Type B pancreatic cell (in vitro differentiated cells): ENCODE measurements at regions not wholly inside any gene's neighbourhood (a gene's known extent, or its start where the extent isn't known, plus 50 kb on each side); places are given as distances from the start of the nearest gene placed in this dataset.

Experiments
- DNase-seq: peaks from one replicate; pipeline ENCODE4 v3.0.0; 2021; ENCODE audit warnings: mixed read lengths; ENCODE audit not compliant: unreplicated experiment; ENCODE audit errors: extremely low spot score
- H3K27ac Mint-ChIP-seq: 2 replicates; pipeline ENCODE4 v1.8.0; 2021; ENCODE audit warnings: mild to moderate bottlenecking, mixed read lengths
- H3K27me3 Mint-ChIP-seq: 2 replicates; pipeline ENCODE4 v1.8.0; 2021; ENCODE audit warnings: mixed read lengths
- H3K36me3 Mint-ChIP-seq: 2 replicates; pipeline ENCODE4 v1.8.0; 2021; ENCODE audit warnings: mixed read lengths
- H3K4me1 Mint-ChIP-seq: one replicate; pipeline ENCODE4 v1.8.0; 2021; ENCODE audit warnings: mixed read lengths; ENCODE audit not compliant: unreplicated experiment
- H3K4me3 Mint-ChIP-seq: 2 replicates; pipeline ENCODE4 v1.8.0; 2021; ENCODE audit warnings: mild to moderate bottlenecking, mixed read lengths
- H3K9me3 Mint-ChIP-seq: 2 replicates; pipeline ENCODE4 v1.8.0; 2021; ENCODE audit warnings: mixed read lengths
- CTCF ChIP-seq: fragments of 200-600 bp; sonication (generic); conservative IDR thresholded peaks from 2 replicates; pipeline ENCODE4 v1.5.0; 2021; ENCODE audit warnings: antibody characterized with exemption, mild to moderate bottlenecking

- no peak for DNase-seq
- Mint-ChIP-seq H3K27ac (no peak overlapping the region), H3K4me1 (no peaks in the 10 kb centered on the region), H3K4me3 (no peak overlapping the region), H3K27me3 (no peaks in the 10 kb centered on the region), H3K36me3 (no peaks in the 10 kb centered on the region), H3K9me3 (no peaks in the 10 kb centered on the region)
- no peak for TF ChIP-seq CTCF
These were observed 1128.9 kb downstream of the EFNB2 start for GRCh38 chr13:105406551-105406950.

GRCh38 chr13:105403086-105403485, 1132.4 kb downstream of the EFNB2 start:
- Mint-ChIP-seq H3K27me3 (no peaks in the 10 kb centered on the region), H3K4me3 (no peak overlapping the region), H3K4me1 (no peaks in the 10 kb centered on the region), H3K36me3 (no peaks in the 10 kb centered on the region), H3K9me3 (no peaks in the 10 kb centered on the region), H3K27ac (no peak overlapping the region)
- no peak for TF ChIP-seq CTCF
- no peak for DNase-seq

- no peaks in the 10 kb centered on the region for H3K9me3 Mint-ChIP-seq
These were observed 1140.4 kb downstream of the EFNB2 start for GRCh38 chr13:105395041-105395440.

GRCh38 chr13:105389373-105389772, 1146.1 kb downstream of the EFNB2 start:
- no peaks in the 10 kb centered on the region for H3K4me1 Mint-ChIP-seq
- no peak for DNase-seq
- no peak overlapping the region for H3K27ac Mint-ChIP-seq
- no peaks in the 10 kb centered on the region for H3K27me3 Mint-ChIP-seq
- H3K9me3 Mint-ChIP-seq = no peaks in the 10 kb centered on the region
- no peak overlapping the region for H3K4me3 Mint-ChIP-seq
- H3K36me3 Mint-ChIP-seq = no peaks in the 10 kb centered on the region
- no peak for TF ChIP-seq CTCF

More at GRCh38 chr13:105395041-105395440, 1140.4 kb downstream of the EFNB2 start:
- H3K4me1 Mint-ChIP-seq = no peaks in the 10 kb centered on the region
- no peak for TF ChIP-seq CTCF
- DNase-seq = no peak
- no peak overlapping the region for H3K27ac Mint-ChIP-seq
- no peaks in the 10 kb centered on the region for H3K27me3 Mint-ChIP-seq
- H3K36me3 Mint-ChIP-seq = no peaks in the 10 kb centered on the region
- H3K4me3 Mint-ChIP-seq = no peak overlapping the region

- no peaks in the 10 kb centered on the region for H3K27me3 Mint-ChIP-seq
- H3K27ac Mint-ChIP-seq = no peak overlapping the region
- DNase-seq = no peak
- no peaks in the 10 kb centered on the region for H3K36me3 Mint-ChIP-seq
- no peaks in the 10 kb centered on the region for H3K9me3 Mint-ChIP-seq
- TF ChIP-seq CTCF = no peak
- no peak overlapping the region for H3K4me3 Mint-ChIP-seq
- no peaks in the 10 kb centered on the region for H3K4me1 Mint-ChIP-seq
These were observed 1158.0 kb downstream of the EFNB2 start for GRCh38 chr13:105377452-105377851.

GRCh38 chr13:105370011-105370650, 1165.3 kb downstream of the EFNB2 start:
- no peak overlapping the region for H3K27ac Mint-ChIP-seq
- TF ChIP-seq CTCF = no peak

More at GRCh38 chr13:105370011-105370650, 1165.3 kb downstream of the EFNB2 start:
- no peak overlapping the region for H3K4me3 Mint-ChIP-seq
- DNase-seq = no peak
- H3K4me1 Mint-ChIP-seq = no peaks in the 10 kb centered on the region
- H3K36me3 Mint-ChIP-seq = no peaks in the 10 kb centered on the region
- peaks cover 5% of the 10 kb centered on the region for H3K9me3 Mint-ChIP-seq
- no peaks in the 10 kb centered on the region for H3K27me3 Mint-ChIP-seq
